ENCODE measurements at regions not wholly inside any gene's neighbourhood (a gene's known extent, or its start where the extent isn't known, plus 50 kb on each side); places are given as distances from the start of the nearest gene placed in this dataset.
A peak's percentile ranks its signal among the peaks of the same experiment; 100 is the strongest.

- no peaks in the 10 kb centered on the region for H3K36me3 ChIP-seq (ENCODE audit: control insufficient read depth in 1 of 2, insufficient read depth in 2 of 2, low read length in 1 of 2)
- H3K9me3 ChIP-seq (ENCODE audit: control insufficient read depth, low read length) = no peaks in the 10 kb centered on the region
- DNase-seq (no peak), ATAC-seq (ENCODE audit: low FRiP score) (no peak)
- H3K4me1 ChIP-seq (ENCODE audit: control insufficient read depth in 1 of 2, insufficient read depth in 2 of 2, low read length in 2 of 2) = no peaks in the 10 kb centered on the region
- WGBS, 2 donors = 31 to 35% methylated on average over 6 of the region's 6 CpGs
- intact Hi-C loops (cut with DNase I) = no loop called here
- H3K27ac ChIP-seq (ENCODE audit: low read depth in 1 of 2, low read length in 2 of 2) = no peak overlapping the region
- no peak overlapping the region for H3K4me3 ChIP-seq (ENCODE audit: low read length in 2 of 2)
- H3K27me3 ChIP-seq (ENCODE audit: control insufficient read depth in 1 of 2, insufficient read depth in 2 of 2, low read length in 1 of 2) = no peaks in the 10 kb centered on the region
These were observed 50.4 kb upstream of the GRIP2 start for GRCh38 chr3:14590569-14590968.

- Histone ChIP-seq H3K27me3 (ENCODE audit: control insufficient read depth in 1 of 2, insufficient read depth in 2 of 2, low read length in 1 of 2) (no peaks in the 10 kb centered on the region), H3K4me3 (ENCODE audit: low read length in 2 of 2) (no peak overlapping the region), H3K36me3 (ENCODE audit: control insufficient read depth in 1 of 2, insufficient read depth in 2 of 2, low read length in 1 of 2) (no peaks in the 10 kb centered on the region), H3K4me1 (ENCODE audit: control insufficient read depth in 1 of 2, insufficient read depth in 2 of 2, low read length in 2 of 2) (no peaks in the 10 kb centered on the region), H3K9me3 (ENCODE audit: control insufficient read depth, low read length) (no peaks in the 10 kb centered on the region), H3K27ac (ENCODE audit: low read depth in 1 of 2, low read length in 2 of 2) (no peak overlapping the region)
- ATAC-seq (ENCODE audit: low FRiP score) = no peak
- WGBS, 2 donors = 77 to 82% methylated on average over 9 of the region's 9 CpGs
- intact Hi-C loops (cut with DNase I) = no loop called here
- peak in 1 of 2 donors; percentile 67 for DNase-seq
These were observed 52.2 kb upstream of the GRIP2 start for GRCh38 chr3:14592390-14592789.

DNA sequence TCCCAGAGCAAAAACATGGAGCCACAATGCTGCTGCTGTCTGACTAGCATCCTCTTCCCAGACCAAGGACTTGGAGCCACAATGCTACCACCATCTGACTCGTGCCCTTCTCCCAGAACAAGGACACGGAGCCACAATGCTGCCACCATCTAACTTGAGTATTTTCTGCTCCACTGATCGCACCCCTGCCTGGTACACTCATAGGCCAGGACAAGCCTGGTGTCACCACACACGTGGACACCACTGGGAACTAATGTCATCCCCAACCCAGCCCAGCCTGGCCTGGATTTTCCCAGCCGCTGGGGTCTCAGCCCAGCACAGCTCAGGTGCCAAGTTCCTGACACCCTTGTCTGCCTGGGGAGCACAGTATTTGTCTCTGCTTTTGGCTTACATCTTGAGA is 52.7 kb upstream of the GRIP2 start:
- H3K4me3 ChIP-seq (ENCODE audit: low read length in 2 of 2) = no peak overlapping the region
- 67 to 76% methylated on average over 5 of the region's 5 CpGs for WGBS, 2 donors
- intact Hi-C loops (cut with DNase I) = no loop called here

DNA sequence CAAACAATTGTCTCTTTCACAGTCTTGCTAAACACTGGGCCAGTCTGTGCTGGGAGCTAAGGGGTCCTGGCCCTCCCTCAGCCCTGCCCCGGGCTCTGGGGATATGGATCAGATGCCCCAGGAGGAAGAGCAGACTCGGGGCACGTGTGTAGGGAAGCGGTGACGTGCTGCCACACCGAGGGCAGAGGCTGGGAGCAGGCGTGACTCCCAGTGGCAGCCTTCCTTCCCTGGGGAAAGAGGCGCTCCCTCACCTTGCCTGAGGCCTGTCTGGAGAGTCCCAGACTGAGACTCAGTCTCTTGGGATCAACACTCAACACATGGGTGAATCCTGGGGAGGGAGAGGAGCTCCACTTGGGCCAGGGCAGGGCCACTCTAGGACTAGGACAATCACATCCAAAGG is 54.1 kb upstream of the GRIP2 start:
- peak; percentile 9 for ATAC-seq (ENCODE audit: low FRiP score)
- no peaks in the 10 kb centered on the region for H3K9me3 ChIP-seq (ENCODE audit: control insufficient read depth, low read length)
- WGBS, 2 donors = 51 to 55% methylated on average over 8 of the region's 8 CpGs
- no peaks in the 10 kb centered on the region for H3K27me3 ChIP-seq (ENCODE audit: control insufficient read depth in 1 of 2, insufficient read depth in 2 of 2, low read length in 1 of 2)
- DNase-seq = no peak
- intact Hi-C loops (cut with DNase I) = no loop called here
- no peak overlapping the region for H3K4me3 ChIP-seq (ENCODE audit: low read length in 2 of 2)
- no peaks in the 10 kb centered on the region for H3K36me3 ChIP-seq (ENCODE audit: control insufficient read depth in 1 of 2, insufficient read depth in 2 of 2, low read length in 1 of 2)
- no peaks in the 10 kb centered on the region for H3K4me1 ChIP-seq (ENCODE audit: control insufficient read depth in 1 of 2, insufficient read depth in 2 of 2, low read length in 2 of 2)
- no peak overlapping the region for H3K27ac ChIP-seq (ENCODE audit: low read depth in 1 of 2, low read length in 2 of 2)

More for the DNA sequence above, 52.7 kb upstream of the GRIP2 start:
- ATAC-seq (ENCODE audit: low FRiP score) (no peak), DNase-seq (no peak)
- no peaks in the 10 kb centered on the region for H3K27me3 ChIP-seq (ENCODE audit: control insufficient read depth in 1 of 2, insufficient read depth in 2 of 2, low read length in 1 of 2)
- no peaks in the 10 kb centered on the region for H3K9me3 ChIP-seq (ENCODE audit: control insufficient read depth, low read length)
- no peaks in the 10 kb centered on the region for H3K4me1 ChIP-seq (ENCODE audit: control insufficient read depth in 1 of 2, insufficient read depth in 2 of 2, low read length in 2 of 2)
- H3K36me3 ChIP-seq (ENCODE audit: control insufficient read depth in 1 of 2, insufficient read depth in 2 of 2, low read length in 1 of 2) = no peaks in the 10 kb centered on the region
- no peak overlapping the region for H3K27ac ChIP-seq (ENCODE audit: low read depth in 1 of 2, low read length in 2 of 2)

DNA sequence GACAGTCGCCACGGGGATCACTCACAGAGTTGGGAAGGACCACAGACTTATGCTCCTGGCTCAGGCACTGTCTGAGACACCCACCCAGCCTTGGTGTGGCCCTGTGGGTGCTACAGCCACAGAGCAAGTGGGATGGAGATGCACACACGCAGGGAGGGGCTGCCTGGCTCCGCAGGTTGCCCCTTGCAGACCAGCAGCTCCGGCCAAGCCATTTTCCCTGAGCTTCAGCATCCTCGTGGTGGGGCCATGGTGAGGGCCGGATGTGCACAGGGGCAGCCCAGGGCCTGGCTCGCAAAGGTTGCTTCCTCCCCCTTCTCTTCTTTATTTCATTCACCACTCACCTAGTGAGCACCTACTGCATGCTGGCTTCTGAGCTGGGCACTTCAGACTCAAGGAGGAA is 55.4 kb upstream of the GRIP2 start:
- intact Hi-C loops (cut with DNase I) = no loop called here
- H3K9me3 ChIP-seq (ENCODE audit: control insufficient read depth, low read length) = no peaks in the 10 kb centered on the region
- no peak overlapping the region for H3K4me3 ChIP-seq (ENCODE audit: low read length in 2 of 2)
- H3K27ac ChIP-seq (ENCODE audit: low read depth in 1 of 2, low read length in 2 of 2) = no peak overlapping the region
- H3K36me3 ChIP-seq (ENCODE audit: control insufficient read depth in 1 of 2, insufficient read depth in 2 of 2, low read length in 1 of 2) = no peaks in the 10 kb centered on the region
- no peak for DNase-seq
- H3K4me1 ChIP-seq (ENCODE audit: control insufficient read depth in 1 of 2, insufficient read depth in 2 of 2, low read length in 2 of 2) = no peaks in the 10 kb centered on the region
- H3K27me3 ChIP-seq (ENCODE audit: control insufficient read depth in 1 of 2, insufficient read depth in 2 of 2, low read length in 1 of 2) = no peaks in the 10 kb centered on the region
- WGBS, 2 donors = 62 to 69% methylated on average over 8 of the region's 8 CpGs
- no peak for ATAC-seq (ENCODE audit: low FRiP score)

GRCh38 chr3:14597266-14597665 is 54.3 kb upstream of the CCDC174 start:
- no peaks in the 10 kb centered on the region for H3K9me3 ChIP-seq (ENCODE audit: control insufficient read depth, low read length)
- DNase-seq = no peak
- intact Hi-C loops (cut with DNase I) = no loop called here
- no peaks in the 10 kb centered on the region for H3K36me3 ChIP-seq (ENCODE audit: control insufficient read depth in 1 of 2, insufficient read depth in 2 of 2, low read length in 1 of 2)
- no peak overlapping the region for H3K27ac ChIP-seq (ENCODE audit: low read depth in 1 of 2, low read length in 2 of 2)
- H3K4me3 ChIP-seq (ENCODE audit: low read length in 2 of 2) = no peak overlapping the region
- no peak for ATAC-seq (ENCODE audit: low FRiP score)
- no peaks in the 10 kb centered on the region for H3K4me1 ChIP-seq (ENCODE audit: control insufficient read depth in 1 of 2, insufficient read depth in 2 of 2, low read length in 2 of 2)
- peaks cover 0 to 1% of the 10 kb centered on the region in 2 donors for H3K27me3 ChIP-seq (ENCODE audit: control insufficient read depth in 1 of 2, insufficient read depth in 2 of 2, low read length in 1 of 2)
- WGBS, 2 donors = 70 to 78% methylated on average over 3 of the region's 3 CpGs

DNA sequence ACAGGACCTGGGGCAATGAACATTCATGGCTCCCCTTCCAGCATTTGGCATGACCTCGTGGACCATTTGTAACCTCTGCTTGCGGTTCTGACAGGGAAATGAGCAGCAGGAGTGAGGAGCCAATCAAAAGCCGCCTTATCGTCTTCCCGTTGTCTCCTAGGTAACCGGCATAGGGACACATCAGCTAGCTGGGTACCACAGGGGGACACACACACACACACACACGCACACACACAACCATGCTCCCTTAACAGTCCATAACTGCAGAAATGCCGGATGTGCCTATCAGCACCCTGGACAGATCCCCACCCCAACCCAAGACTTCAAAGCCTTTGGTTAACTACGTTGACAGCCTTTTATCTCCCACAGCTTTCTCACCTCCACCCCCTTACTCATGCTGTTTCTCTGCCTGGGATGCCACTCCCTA is 53.4 kb upstream of the CCDC174 start:
- WGBS, 2 donors = 12 to 16% methylated on average over 9 of the region's 9 CpGs
- ATAC-seq (ENCODE audit: low FRiP score) (no peak), DNase-seq (no peak)
- intact Hi-C loops (cut with DNase I) = no loop called here
- Histone ChIP-seq H3K9me3 (ENCODE audit: control insufficient read depth, low read length) (no peaks in the 10 kb centered on the region), H3K27ac (ENCODE audit: low read depth in 1 of 2, low read length in 2 of 2) (no peak overlapping the region), H3K4me3 (ENCODE audit: low read length in 2 of 2) (no peak overlapping the region), H3K36me3 (ENCODE audit: control insufficient read depth in 1 of 2, insufficient read depth in 2 of 2, low read length in 1 of 2) (no peaks in the 10 kb centered on the region), H3K27me3 (ENCODE audit: control insufficient read depth in 1 of 2, insufficient read depth in 2 of 2, low read length in 1 of 2) (peaks cover 0 to 1% of the 10 kb centered on the region in 2 donors), H3K4me1 (ENCODE audit: control insufficient read depth in 1 of 2, insufficient read depth in 2 of 2, low read length in 2 of 2) (no peaks in the 10 kb centered on the region)

DNA sequence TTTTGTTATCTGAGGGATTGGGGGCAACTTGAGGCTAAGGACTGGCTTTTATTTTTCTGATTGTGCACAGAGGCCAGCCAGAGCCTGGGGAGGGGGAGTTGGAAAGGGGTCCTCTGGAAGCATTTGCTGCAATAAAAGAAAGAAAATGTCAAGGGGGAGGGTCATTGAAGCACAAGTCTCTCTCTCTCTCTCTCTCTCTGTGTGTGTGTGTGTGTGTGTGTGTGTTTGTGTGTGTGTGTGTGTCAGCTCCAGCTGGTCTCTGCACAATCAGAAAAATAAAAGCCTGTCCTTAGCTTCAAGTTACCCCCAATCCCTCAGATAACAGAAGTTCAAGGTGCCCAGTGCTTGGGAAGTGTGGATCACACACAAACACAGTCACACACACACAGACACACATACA is 52.1 kb upstream of the CCDC174 start:
- Histone ChIP-seq H3K4me3 (ENCODE audit: low read length in 2 of 2) (no peak overlapping the region), H3K27ac (ENCODE audit: low read depth in 1 of 2, low read length in 2 of 2) (no peak overlapping the region), H3K27me3 (ENCODE audit: control insufficient read depth in 1 of 2, insufficient read depth in 2 of 2, low read length in 1 of 2) (peaks cover 0 to 1% of the 10 kb centered on the region in 2 donors), H3K9me3 (ENCODE audit: control insufficient read depth, low read length) (no peaks in the 10 kb centered on the region), H3K4me1 (ENCODE audit: control insufficient read depth in 1 of 2, insufficient read depth in 2 of 2, low read length in 2 of 2) (no peaks in the 10 kb centered on the region), H3K36me3 (ENCODE audit: control insufficient read depth in 1 of 2, insufficient read depth in 2 of 2, low read length in 1 of 2) (no peaks in the 10 kb centered on the region)
- no peak for ATAC-seq (ENCODE audit: low FRiP score)
- no peak for DNase-seq
- intact Hi-C loops (cut with DNase I) = no loop called here

- no peak overlapping the region for H3K4me3 ChIP-seq (ENCODE audit: low read length in 2 of 2)
- H3K27me3 ChIP-seq (ENCODE audit: control insufficient read depth in 1 of 2, insufficient read depth in 2 of 2, low read length in 1 of 2) = peaks cover 0 to 1% of the 10 kb centered on the region in 2 donors
- no peaks in the 10 kb centered on the region for H3K36me3 ChIP-seq (ENCODE audit: control insufficient read depth in 1 of 2, insufficient read depth in 2 of 2, low read length in 1 of 2)
- H3K9me3 ChIP-seq (ENCODE audit: control insufficient read depth, low read length) = no peaks in the 10 kb centered on the region
- DNase-seq (no peak), ATAC-seq (ENCODE audit: low FRiP score) (no peak)
- intact Hi-C loops (cut with DNase I) = no loop called here
- H3K27ac ChIP-seq (ENCODE audit: low read depth in 1 of 2, low read length in 2 of 2) = no peak overlapping the region
- 63 to 73% methylated on average over 4 of the region's 4 CpGs for WGBS, 2 donors
- no peaks in the 10 kb centered on the region for H3K4me1 ChIP-seq (ENCODE audit: control insufficient read depth in 1 of 2, insufficient read depth in 2 of 2, low read length in 2 of 2)
These were observed 51.5 kb upstream of the CCDC174 start for GRCh38 chr3:14600075-14600474.
